Calu3 (cell line): ENCODE measurements at regions not wholly inside any gene's neighbourhood (a gene's known extent, or its start where the extent isn't known, plus 50 kb on each side); places are given as distances from the start of the nearest gene placed in this dataset.

Source experiments
- BruUV-seq: library from RNA; stranded (reverse); fragments of 400-500 nt; replicated peaks from 2 replicates; lab custom pipeline; 2021; lab: Mats Ljungman, UMichigan
- CTCF ChIA-PET: fragments of 300-600 bp; sonication (Branson Sonifier 250); formaldehyde crosslinking; loops from one replicate; lab custom pipeline; 2022; ENCODE audit warnings: antibody characterized with exemption; lab: Charles Lee
- DNase-seq: peaks from one replicate; pipeline ENCODE4 v3.0.0; 2022
- H3K27ac Mint-ChIP-seq: one replicate; pipeline ENCODE4 v1.8.0; 2022; ENCODE audit warnings: mixed read lengths; ENCODE audit not compliant: unreplicated experiment
- H3K27me3 Mint-ChIP-seq: one replicate; pipeline ENCODE4 v1.8.0; 2022; ENCODE audit warnings: mixed read lengths; ENCODE audit not compliant: unreplicated experiment
- H3K36me3 Mint-ChIP-seq: one replicate; pipeline ENCODE4 v1.8.0; 2022; ENCODE audit warnings: mild to moderate bottlenecking, moderate library complexity, mixed read lengths; ENCODE audit not compliant: insufficient read depth, unreplicated experiment
- H3K4me1 Mint-ChIP-seq: one replicate; pipeline ENCODE4 v1.8.0; 2022; ENCODE audit warnings: mild to moderate bottlenecking, low read depth, mixed read lengths; ENCODE audit not compliant: unreplicated experiment
- H3K4me3 Mint-ChIP-seq: one replicate; pipeline ENCODE4 v1.8.0; 2022; ENCODE audit warnings: mild to moderate bottlenecking, low read depth, moderate library complexity, mixed read lengths; ENCODE audit not compliant: unreplicated experiment
- H3K9me3 Mint-ChIP-seq: one replicate; pipeline ENCODE4 v1.8.0; 2022; ENCODE audit warnings: low read depth, mixed read lengths; ENCODE audit not compliant: unreplicated experiment
- CTCF ChIP-seq: fragments of 200-600 bp; IDR thresholded peaks from one replicate; pipeline ENCODE4 v1.8.0; 2022; ENCODE audit warnings: antibody characterized with exemption; ENCODE audit not compliant: unreplicated experiment
- intact Hi-C: fragments of 100-400 bp; cut with micrococcal nuclease; formaldehyde crosslinking; loops from one replicate; pipeline ENCODE4 v1.10.0; 2022; ENCODE audit not compliant: unreplicated experiment

GRCh38 chr16:63057341-63057740, 1021.1 kb upstream of the CDH8 start:
- BruUV-seq: no TSS peak
- CTCF ChIA-PET: no interaction called here

GRCh38 chr16:63050391-63050790, 1014.2 kb upstream of the CDH8 start:
- no TSS peak for BruUV-seq
- no peaks in the 10 kb centered on the region for H3K36me3 Mint-ChIP-seq
- no peak overlapping the region for H3K27ac Mint-ChIP-seq
- no peak for TF ChIP-seq CTCF
- no peaks in the 10 kb centered on the region for H3K4me1 Mint-ChIP-seq
- intact Hi-C loops: no loop called here
- no peaks in the 10 kb centered on the region for H3K27me3 Mint-ChIP-seq
- CTCF ChIA-PET: no interaction called here
- H3K9me3 Mint-ChIP-seq: peaks cover 11% of the 10 kb centered on the region
- no peak overlapping the region for H3K4me3 Mint-ChIP-seq
- no peak for DNase-seq

More at GRCh38 chr16:63057341-63057740, 1021.1 kb upstream of the CDH8 start:
- Mint-ChIP-seq H3K27ac (no peak overlapping the region), H3K36me3 (no peaks in the 10 kb centered on the region), H3K27me3 (no peaks in the 10 kb centered on the region), H3K9me3 (peaks cover 14% of the 10 kb centered on the region), H3K4me1 (no peaks in the 10 kb centered on the region), H3K4me3 (no peak overlapping the region)
- no peak for DNase-seq
- TF ChIP-seq CTCF: no peak
- intact Hi-C loops: no loop called here

GRCh38 chr16:63038397-63039106, 1002.3 kb upstream of the CDH8 start:
- DNase-seq: no peak
- Mint-ChIP-seq H3K9me3 (no peaks in the 10 kb centered on the region), H3K27ac (no peak overlapping the region), H3K27me3 (no peaks in the 10 kb centered on the region), H3K4me1 (no peaks in the 10 kb centered on the region), H3K4me3 (no peak overlapping the region), H3K36me3 (no peaks in the 10 kb centered on the region)
- no TSS peak for BruUV-seq
- TF ChIP-seq CTCF: no peak
- intact Hi-C loops: no loop called here
- CTCF ChIA-PET: no interaction called here

- H3K27ac Mint-ChIP-seq: no peak overlapping the region
- no peaks in the 10 kb centered on the region for H3K4me1 Mint-ChIP-seq
- no peaks in the 10 kb centered on the region for H3K27me3 Mint-ChIP-seq
- intact Hi-C loops: no loop called here
- CTCF ChIA-PET: no interaction called here
- H3K36me3 Mint-ChIP-seq: no peaks in the 10 kb centered on the region
- H3K4me3 Mint-ChIP-seq: no peak overlapping the region
- BruUV-seq: no TSS peak
- H3K9me3 Mint-ChIP-seq: no peaks in the 10 kb centered on the region
- DNase-seq: no peak
- TF ChIP-seq CTCF: no peak
These were observed 1001.6 kb upstream of the CDH8 start for GRCh38 chr16:63037761-63038396.
